Muscle layer of duodenum (tissue), 2 donors: ENCODE measurements at regions not wholly inside any gene's neighbourhood (a gene's known extent, or its start where the extent isn't known, plus 50 kb on each side); places are given as distances from the start of the nearest gene placed in this dataset.

ENCODE experiments used
- H3K27ac ChIP-seq: one replicate; pipeline ENCODE4 v1.7.0; 2013; ENCODE audit warnings: mild to moderate bottlenecking, low read length
- H3K27me3 ChIP-seq: one replicate; pipeline ENCODE4 v1.7.0; 2013; ENCODE audit warnings: low read depth, mild to moderate bottlenecking, control low read depth, low read length
- H3K36me3 ChIP-seq, 2 donors: one replicate each; pipeline ENCODE4 v1.7.0; 2013; ENCODE audit warnings: low read length in 2 of 2, control low read depth in 1 of 2, mild to moderate bottlenecking in 1 of 2; ENCODE audit not compliant: insufficient read depth in 2 of 2, control insufficient read depth in 1 of 2
- H3K4me1 ChIP-seq, 2 donors: one replicate each; pipeline ENCODE4 v1.7.0; 2013; ENCODE audit warnings: low read length in 2 of 2, mild to moderate bottlenecking in 2 of 2, control low read depth in 1 of 2, moderate library complexity in 1 of 2; ENCODE audit not compliant: insufficient read depth in 2 of 2, control insufficient read depth in 1 of 2
- H3K4me3 ChIP-seq, 2 donors: one replicate each; pipeline ENCODE4 v1.7.0; 2013; ENCODE audit warnings: low read length in 2 of 2, low read depth in 1 of 2, mild to moderate bottlenecking in 1 of 2
- H3K9me3 ChIP-seq, 2 donors: one replicate each; pipeline ENCODE4 v1.7.0; 2013; ENCODE audit warnings: low read length in 2 of 2, control low read depth in 1 of 2, mild to moderate bottlenecking in 1 of 2; ENCODE audit not compliant: control insufficient read depth in 1 of 2
- donor health status: healthy.

DNA sequence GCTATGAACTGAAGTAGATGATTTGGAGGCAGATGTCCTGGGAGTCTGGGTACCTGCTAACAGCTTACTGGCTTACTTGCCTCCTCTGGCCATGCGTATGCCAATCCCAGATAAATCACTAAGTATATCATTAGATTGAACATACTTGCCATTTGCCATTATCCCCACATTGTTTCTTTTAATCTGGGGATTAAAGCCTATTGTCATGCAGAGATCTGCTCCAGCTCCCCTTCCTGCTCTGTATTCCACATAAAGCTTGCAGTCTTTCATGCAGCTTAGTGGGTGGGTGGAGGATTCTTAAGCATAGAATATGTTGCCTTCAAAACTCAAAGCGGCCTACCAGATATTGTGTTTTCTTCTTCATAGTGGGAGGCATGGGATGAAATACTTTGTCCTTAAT, 311.8 kb upstream of the MMADHC start:
- Histone ChIP-seq H3K4me3 (no peak overlapping the region), H3K27me3 (no peaks in the 10 kb centered on the region), H3K27ac (no peak overlapping the region), H3K9me3 (no peaks in the 10 kb centered on the region), H3K36me3 (no peaks in the 10 kb centered on the region), H3K4me1 (no peaks in the 10 kb centered on the region)

DNA sequence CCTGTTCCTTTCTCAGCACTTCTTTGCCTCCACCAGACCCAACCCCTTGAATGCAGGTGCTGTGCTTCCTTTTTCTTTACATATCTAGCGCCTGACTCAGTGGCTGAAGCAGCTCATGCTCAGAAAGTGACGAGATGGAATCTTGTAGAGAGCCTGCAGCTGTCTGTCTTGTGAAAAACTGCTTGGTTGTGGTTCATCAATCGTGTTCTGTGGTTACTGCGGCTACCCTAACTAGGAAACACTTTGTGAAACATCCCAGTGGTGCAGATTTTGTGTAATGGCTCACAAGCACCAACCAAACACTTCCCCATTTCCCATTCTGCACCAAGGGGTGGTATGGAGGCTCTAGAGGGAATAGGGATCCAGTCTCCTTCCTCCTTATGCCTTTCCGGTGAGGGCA, 307.2 kb upstream of the MMADHC start:
- Histone ChIP-seq H3K27me3 (no peaks in the 10 kb centered on the region), H3K4me3 (no peak overlapping the region), H3K36me3 (no peaks in the 10 kb centered on the region), H3K9me3 (no peaks in the 10 kb centered on the region), H3K4me1 (no peaks in the 10 kb centered on the region), H3K27ac (no peak overlapping the region)

- Histone ChIP-seq H3K36me3 (no peaks in the 10 kb centered on the region), H3K27ac (no peak overlapping the region), H3K4me3 (no peak overlapping the region), H3K27me3 (no peaks in the 10 kb centered on the region), H3K9me3 (no peaks in the 10 kb centered on the region), H3K4me1 (no peaks in the 10 kb centered on the region)
These were observed 306.7 kb upstream of the MMADHC start for GRCh38 chr2:149894226-149894625.

DNA sequence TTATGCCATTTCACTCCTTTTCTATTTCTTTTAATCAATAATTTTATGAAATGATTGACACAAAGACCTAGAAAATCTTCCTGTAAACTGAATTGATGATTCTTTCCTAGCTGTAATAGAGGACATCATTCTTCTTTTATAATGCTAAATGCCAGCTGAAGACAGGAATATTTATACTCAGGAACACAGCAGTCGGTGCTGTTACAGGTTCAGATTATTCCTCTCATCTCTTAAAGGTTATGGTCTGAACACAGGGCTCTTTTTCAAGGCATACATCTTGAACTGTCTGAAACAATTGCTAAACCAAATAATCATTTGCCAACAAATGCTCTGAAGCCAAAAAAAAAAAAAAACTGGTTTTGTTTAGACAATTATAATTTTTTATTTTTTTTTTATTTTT, 305.0 kb upstream of the MMADHC start:
- Histone ChIP-seq H3K27me3 (no peaks in the 10 kb centered on the region), H3K4me3 (no peak overlapping the region), H3K36me3 (no peaks in the 10 kb centered on the region), H3K4me1 (no peaks in the 10 kb centered on the region), H3K9me3 (no peaks in the 10 kb centered on the region), H3K27ac (no peak overlapping the region)

DNA sequence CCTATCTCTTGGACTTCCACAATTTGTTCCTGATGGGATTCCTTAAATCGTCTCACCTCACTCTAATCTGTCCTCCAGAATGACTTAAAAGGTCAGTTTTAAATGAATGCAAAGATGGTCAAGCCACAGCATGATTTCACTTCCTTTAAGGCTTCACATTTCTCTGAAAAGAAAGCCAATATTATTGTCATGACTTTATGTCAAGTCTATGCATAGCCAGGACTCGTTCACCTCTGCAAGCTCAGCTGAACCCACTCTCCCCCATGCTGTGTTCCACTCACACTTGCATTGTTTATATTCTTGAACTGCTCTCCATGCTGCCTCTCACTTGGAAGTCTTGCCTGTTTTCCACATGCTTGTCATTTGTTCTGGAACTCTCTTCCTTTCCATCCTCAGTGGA, 298.4 kb upstream of the MMADHC start:
- Histone ChIP-seq H3K36me3 (no peaks in the 10 kb centered on the region), H3K27ac (no peak overlapping the region), H3K27me3 (no peaks in the 10 kb centered on the region), H3K4me1 (no peaks in the 10 kb centered on the region), H3K4me3 (no peak overlapping the region), H3K9me3 (no peaks in the 10 kb centered on the region)

DNA sequence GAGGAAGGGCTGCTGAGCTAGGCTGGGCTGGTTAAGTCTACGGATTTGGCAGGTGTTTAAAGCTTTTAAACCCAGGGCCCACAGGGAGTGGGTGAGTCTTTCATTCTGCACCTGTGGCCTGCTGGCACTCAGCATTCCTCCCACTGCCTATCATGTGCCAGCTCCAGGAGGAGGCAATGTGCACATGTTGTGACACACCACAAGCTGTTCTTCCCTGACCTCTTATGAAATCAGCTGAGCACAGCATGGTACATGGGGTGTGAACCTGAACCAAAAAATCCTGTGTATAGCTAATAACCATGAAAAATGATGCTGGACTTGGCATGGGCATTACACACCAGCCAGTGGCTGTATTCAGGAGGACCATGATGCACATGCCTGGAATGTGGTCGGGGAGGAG, 297.9 kb upstream of the MMADHC start:
- Histone ChIP-seq H3K9me3 (no peaks in the 10 kb centered on the region), H3K36me3 (no peaks in the 10 kb centered on the region), H3K27ac (no peak overlapping the region), H3K4me1 (no peaks in the 10 kb centered on the region), H3K27me3 (no peaks in the 10 kb centered on the region), H3K4me3 (no peak overlapping the region)

- Histone ChIP-seq H3K36me3 (no peaks in the 10 kb centered on the region), H3K9me3 (no peaks in the 10 kb centered on the region), H3K4me1 (no peaks in the 10 kb centered on the region), H3K27ac (no peak overlapping the region), H3K4me3 (no peak overlapping the region), H3K27me3 (no peaks in the 10 kb centered on the region)
These were observed 297.3 kb upstream of the MMADHC start for GRCh38 chr2:149884871-149885270.

GRCh38 chr2:149877913-149878312, 290.3 kb upstream of the MMADHC start:
- Histone ChIP-seq H3K9me3 (no peaks in the 10 kb centered on the region), H3K27me3 (no peaks in the 10 kb centered on the region), H3K4me3 (no peak overlapping the region), H3K36me3 (no peaks in the 10 kb centered on the region), H3K4me1 (no peaks in the 10 kb centered on the region), H3K27ac (no peak overlapping the region)

DNA sequence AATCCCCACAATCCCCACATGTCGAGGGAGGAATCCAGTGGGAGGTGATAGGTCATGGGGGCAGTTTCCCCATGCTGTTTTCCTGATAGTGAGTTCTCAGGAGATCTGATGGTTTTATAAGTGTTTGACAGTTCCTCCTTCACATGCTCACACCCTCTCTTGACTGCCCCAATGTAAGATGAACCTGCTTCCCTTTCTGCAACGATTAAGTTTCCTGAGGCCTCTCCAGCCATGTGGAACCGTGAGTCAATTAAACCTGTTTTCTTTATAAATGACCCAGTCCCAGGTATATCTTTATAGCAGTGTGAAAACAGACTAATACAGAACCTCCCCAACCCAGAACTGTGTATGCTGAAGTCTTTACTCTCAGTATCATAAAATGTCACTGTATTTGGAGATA, 289.5 kb upstream of the MMADHC start:
- H3K4me1 ChIP-seq = no peaks in the 10 kb centered on the region

GRCh38 chr2:149873936-149874335, 286.4 kb upstream of the MMADHC start:
- no peak overlapping the region for H3K27ac ChIP-seq
- peaks cover 0 to 4% of the 10 kb centered on the region in 2 donors for H3K9me3 ChIP-seq
- H3K36me3 ChIP-seq = no peaks in the 10 kb centered on the region
- no peak overlapping the region for H3K4me3 ChIP-seq
- H3K27me3 ChIP-seq = no peaks in the 10 kb centered on the region
- H3K4me1 ChIP-seq = no peaks in the 10 kb centered on the region

More for the DNA sequence above, 289.5 kb upstream of the MMADHC start:
- Histone ChIP-seq H3K36me3 (no peaks in the 10 kb centered on the region), H3K4me3 (no peak overlapping the region), H3K27me3 (no peaks in the 10 kb centered on the region), H3K27ac (no peak overlapping the region), H3K9me3 (no peaks in the 10 kb centered on the region)

- H3K36me3 ChIP-seq = no peaks in the 10 kb centered on the region
- H3K4me1 ChIP-seq = no peaks in the 10 kb centered on the region
- H3K27ac ChIP-seq = no peak overlapping the region
- no peaks in the 10 kb centered on the region for H3K27me3 ChIP-seq
- H3K4me3 ChIP-seq = no peak overlapping the region
- H3K9me3 ChIP-seq = peaks cover 0 to 6% of the 10 kb centered on the region in 2 donors
These were observed 285.1 kb upstream of the MMADHC start for GRCh38 chr2:149872638-149873150.

DNA sequence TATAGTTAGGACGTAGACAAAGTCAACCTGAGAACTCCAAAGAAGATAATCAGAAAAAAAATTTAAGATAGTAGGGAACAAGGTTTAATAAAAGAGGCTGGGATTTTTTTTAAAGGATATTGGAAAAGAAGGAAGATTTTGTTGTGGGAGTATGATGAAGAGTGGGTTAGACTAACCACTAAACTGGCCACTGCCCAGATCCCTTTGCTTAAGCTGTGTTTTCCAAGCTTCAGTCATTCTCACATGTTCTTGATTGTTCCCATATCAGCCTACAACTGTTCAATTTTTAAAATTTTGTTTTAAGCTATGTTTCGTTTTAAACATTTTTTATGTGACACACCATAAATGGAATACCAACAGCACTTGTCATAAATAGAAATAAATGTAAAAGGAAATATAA, 284.5 kb upstream of the MMADHC start:
- no peaks in the 10 kb centered on the region for H3K36me3 ChIP-seq

More for the DNA sequence above, 284.5 kb upstream of the MMADHC start:
- H3K9me3 ChIP-seq = peaks cover 0 to 6% of the 10 kb centered on the region in 2 donors
- H3K27me3 ChIP-seq = no peaks in the 10 kb centered on the region
- no peaks in the 10 kb centered on the region for H3K4me1 ChIP-seq
- no peak overlapping the region for H3K4me3 ChIP-seq
- H3K27ac ChIP-seq = no peak overlapping the region
